Lung microvascular endothelial cell (primary cell): ENCODE measurements at regions not wholly inside any gene's neighbourhood (a gene's known extent, or its start where the extent isn't known, plus 50 kb on each side); places are given as distances from the start of the nearest gene placed in this dataset.
"Not testable (repeated sequence)": the region's sequence is repeated elsewhere in the genome, so short reads cannot be mapped to it uniquely, and the experiment has no call there.

Experiments
- DNase-seq, 2 donors: peaks; one replicate each; pipeline versions ENCODE4 v3.0.0 to v3.0.0-alpha.2; 2010; ENCODE audit warnings: low read depth in 2 of 2

DNA sequence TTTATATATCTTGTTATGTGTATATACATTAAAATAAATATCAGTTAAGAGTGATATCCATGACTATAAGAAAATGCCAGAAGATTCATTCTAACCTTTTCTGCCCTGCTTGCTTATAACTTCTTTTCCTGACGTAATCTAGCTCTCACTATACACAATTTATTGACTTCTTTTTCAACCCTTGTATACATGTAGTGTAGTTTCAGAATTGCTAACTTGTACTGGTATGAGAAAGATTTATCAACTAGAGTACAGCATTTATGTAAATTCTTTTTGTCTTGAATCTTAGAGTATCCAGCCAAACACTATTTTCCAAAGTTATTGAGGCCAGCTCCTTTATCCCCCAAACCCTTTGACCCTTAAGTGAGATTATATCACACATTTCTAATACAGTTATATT lies 798.0 kb upstream of the RAB6C start:
- no peak for DNase-seq

- DNase-seq, result no peak
Observed at GRCh38 chr2:129181963-129182362, 797.5 kb upstream of the RAB6C start.

- DNase-seq, result no peak
Observed at GRCh38 chr2:129187343-129187742, 792.1 kb upstream of the RAB6C start.

- DNase-seq, result no peak
Observed at GRCh38 chr2:129188451-129188850, 791.0 kb upstream of the RAB6C start.

DNA sequence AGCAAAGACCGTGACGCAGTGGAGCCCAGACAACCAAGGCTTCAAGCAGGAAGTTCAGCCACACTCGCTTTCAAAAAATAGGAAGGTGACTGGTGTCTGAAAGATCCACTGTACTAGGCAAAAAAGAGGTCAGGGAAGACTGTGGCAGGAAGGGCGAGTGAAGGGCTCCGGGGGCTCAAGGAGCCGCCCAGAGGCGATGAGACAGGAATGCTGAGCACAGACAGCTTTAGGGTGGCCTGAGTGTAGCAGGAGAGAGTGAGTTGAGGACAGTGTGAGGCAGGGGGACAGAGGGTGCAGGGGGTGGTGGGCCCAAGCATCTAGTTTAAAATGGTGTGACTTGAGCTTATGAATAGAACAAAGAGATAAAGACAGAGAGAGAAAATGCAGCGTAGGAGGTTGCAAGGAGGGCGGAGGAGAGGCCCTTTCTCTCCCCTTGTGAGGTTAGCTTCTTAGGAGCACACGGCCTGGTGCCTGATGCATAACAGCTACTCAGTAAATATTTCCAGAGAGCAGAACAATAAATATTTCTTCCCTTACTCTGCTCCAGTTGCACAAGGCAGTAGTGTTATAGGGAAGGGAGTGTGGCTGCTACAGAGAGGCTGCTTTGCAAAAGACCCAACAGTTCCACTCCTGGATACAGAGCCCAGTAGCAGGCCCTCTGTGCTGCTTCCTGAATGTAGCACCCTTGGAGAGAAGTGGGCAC lies 789.7 kb upstream of the RAB6C start:
- no peak for DNase-seq

DNA sequence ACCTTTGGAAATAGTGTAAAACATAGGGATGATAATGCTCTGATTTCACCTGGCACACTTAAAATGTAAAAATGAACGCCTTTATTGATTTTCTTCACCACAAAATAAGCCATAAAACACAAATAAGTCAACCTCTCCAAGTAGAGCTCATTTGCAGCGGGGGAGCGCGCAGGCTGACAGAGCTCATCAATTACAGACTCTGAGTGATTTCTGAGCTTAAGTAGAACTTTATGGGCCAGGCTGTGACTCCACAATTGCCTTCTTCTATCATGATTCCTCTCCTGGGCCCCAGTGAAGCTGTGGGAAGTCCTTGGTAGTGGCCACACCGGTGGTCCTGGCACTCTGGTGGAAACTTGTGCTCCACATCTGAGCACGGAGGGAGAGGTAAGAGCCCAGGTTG lies 789.0 kb upstream of the RAB6C start:
- no peak for DNase-seq

- no peak for DNase-seq
Observed at GRCh38 chr2:129191530-129191929, 787.9 kb upstream of the RAB6C start.

GRCh38 chr2:129192117-129192516 lies 787.3 kb upstream of the RAB6C start:
- DNase-seq, result no peak

DNA sequence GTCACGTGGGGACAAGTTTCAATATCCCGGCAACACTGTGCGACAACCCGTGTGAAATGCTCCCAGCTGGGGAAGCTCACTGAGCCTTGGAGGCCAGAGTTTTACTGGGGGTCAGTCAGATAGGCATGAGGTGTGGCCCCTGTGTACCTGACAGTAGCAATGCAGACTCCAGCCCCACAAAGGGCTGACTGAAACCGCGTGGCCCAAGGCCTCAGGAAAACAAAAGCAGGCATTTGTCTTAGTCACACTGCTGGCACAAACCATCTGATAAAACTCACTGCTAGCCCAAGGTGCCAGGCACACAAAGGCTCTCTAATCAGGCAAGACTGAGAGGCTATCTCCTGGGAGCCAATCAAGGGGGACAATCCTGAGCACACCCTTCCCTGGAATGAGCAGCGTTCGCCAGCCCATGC lies 786.6 kb upstream of the RAB6C start:
- DNase-seq, result no peak

DNA sequence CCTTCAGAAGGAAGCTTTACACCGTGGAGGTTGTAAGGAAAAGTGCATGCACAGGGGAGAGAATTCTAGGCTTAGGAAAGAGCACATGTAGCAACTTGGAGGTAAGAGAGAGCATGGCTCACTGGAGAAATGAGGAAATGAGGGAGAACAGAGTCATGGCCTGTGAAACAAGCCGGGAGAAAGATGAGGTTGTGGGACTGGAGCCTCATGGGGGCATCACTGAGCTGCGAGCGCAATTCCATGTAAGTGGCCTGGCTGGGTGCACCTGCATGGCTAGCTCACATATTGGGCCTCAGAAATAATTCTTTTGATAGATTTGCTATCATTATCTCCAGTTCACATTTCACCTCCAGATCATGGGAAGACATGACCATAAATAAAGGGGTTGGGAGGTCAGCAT lies 785.5 kb upstream of the RAB6C start:
- DNase-seq, result no peak

DNA sequence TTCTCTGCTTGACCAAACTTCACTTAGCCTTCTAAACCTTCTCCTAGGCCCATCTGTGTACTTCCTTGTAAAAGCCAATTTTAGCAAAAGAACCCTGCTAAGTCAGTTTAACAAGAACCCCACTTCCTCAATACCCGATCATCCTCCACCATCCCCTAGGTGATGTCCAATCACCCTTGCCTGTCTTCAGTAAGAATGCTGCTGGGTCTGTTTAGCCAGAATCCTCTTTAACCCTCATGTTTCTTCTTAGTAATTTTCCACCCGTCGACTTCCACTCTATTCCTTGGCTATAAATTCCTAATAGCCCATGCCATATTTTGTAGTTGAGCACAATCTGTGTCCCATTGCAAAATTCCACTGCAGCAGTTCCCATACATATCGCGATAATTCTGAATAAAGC lies 780.0 kb upstream of the RAB6C start:
- no peak for DNase-seq

DNA sequence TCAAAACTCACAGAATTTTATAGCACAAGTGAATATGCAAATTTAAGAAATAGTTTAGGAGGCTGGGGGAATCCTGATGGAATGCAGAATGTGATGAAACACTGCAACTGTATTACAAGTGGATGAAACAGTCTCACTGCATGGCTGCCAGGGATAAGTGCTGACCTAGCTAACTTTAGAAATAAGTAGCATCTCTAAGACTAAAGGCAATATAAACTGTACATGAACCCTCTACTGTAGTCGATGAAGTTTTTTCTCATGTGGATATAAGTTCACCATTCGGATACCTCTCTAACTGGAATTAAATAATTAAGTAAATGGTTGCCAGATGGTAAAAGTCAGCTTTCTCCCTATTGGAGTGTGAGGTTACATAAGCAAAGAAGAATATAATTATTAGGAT lies 777.8 kb upstream of the RAB6C start:
- no peak for DNase-seq

DNA sequence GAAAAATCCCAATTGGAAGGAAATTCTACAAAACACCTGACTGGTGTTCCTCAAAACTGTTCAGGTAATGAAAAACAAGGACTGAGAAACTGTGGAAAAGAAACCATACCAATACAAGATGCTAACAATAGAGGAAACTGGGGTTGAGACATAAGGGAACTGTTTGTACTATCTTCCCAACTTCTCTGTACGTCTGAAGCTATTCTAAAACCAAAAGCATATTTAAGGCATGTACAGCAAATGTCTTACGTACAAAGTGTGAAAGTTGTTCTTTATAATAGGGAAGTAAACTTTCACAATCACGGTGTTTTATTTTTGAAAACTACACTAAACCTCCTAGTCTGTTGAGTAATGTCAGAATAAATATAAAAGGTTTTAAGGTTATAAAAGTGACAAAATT lies 776.1 kb upstream of the RAB6C start:
- no peak for DNase-seq

GRCh38 chr2:129204581-129204980 lies 774.9 kb upstream of the RAB6C start:
- DNase-seq, result not testable (repeated sequence)

DNA sequence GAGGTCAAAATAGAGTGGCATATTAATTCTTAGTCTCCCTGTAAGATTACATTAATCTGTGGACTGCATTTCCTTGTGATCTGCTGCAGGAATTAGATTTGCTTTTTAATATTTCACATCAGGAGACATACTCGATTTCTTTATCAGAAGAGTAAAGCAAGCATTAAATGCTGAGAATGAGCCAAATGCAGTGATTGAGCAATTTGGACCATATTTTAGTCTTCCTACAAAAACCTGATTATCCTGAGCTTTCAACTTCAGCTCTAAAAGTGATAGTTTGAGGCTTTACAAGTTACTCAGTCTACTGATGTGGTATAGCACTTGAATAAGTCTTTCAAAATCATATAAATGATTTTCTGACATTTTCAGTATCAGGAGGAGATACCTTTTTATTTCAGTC lies 774.3 kb upstream of the RAB6C start:
- DNase-seq, result no peak

GRCh38 chr2:129205766-129206165 lies 773.7 kb upstream of the RAB6C start:
- no peak for DNase-seq

DNA sequence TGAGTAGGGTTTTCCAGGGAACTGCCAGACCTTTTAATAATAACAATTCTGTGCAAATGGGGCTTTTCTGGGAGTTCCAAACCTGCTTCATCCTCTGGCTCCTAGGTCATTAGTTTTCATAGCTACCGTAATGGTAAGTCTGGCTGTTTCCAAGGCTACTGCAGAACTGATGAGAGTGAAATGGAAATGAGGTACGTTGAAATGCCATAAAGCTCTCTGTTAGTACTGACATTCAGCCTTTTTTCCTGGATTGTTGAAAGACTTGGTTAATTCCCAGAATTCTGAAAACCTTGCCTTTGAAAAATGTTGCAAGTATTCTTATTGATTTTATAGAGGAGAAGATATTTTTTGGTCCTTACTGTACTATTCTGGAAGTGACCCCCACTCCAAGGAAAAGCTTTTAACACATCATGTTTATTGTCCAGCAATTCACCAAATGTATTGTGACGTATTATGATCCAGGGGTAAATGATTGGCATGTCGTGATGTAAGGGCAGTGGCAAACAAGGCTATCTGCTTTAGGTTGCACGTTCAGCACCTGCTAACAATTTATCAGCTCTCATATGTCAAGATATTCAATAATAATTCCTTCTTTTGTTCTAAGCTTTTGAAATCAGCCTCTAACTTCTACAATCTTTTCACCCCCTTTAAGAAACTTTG lies 767.0 kb upstream of the RAB6C start:
- DNase-seq, result no peak

- no peak for DNase-seq
Observed at GRCh38 chr2:129224022-129224421, 755.4 kb upstream of the RAB6C start.

GRCh38 chr2:129224486-129224885 lies 755.0 kb upstream of the RAB6C start:
- no peak for DNase-seq

GRCh38 chr2:129229196-129229595 lies 750.3 kb upstream of the RAB6C start:
- DNase-seq, result no peak

DNA sequence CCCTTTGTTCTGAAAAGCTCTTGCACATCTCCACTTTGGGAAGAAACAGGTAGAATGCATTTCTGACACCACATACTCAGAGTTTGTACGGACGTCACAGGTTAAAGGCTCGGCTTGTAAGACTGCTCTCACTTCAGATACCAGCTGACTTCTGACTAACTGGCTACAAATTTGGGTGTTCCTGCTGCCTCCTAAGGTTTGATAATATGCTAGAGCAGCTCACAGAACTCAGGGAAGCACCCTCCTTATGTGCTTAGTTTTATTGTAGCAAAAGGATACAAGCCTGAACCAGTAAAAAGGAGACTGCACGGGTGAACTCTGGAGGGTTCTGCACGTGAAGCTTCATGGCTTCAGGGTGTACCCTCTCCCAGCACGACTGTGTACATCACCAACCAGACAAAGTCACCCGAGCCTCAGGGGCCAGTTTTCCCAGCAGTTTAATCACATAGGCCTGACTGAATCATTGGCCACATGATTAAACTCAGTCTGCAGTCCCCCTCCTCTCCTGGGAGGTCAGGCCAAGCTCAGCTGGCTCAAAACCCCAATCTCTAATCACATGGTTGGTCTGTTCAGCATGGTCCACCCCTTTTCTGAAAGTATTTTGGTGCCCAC lies 749.5 kb upstream of the RAB6C start:
- no peak for DNase-seq

DNA sequence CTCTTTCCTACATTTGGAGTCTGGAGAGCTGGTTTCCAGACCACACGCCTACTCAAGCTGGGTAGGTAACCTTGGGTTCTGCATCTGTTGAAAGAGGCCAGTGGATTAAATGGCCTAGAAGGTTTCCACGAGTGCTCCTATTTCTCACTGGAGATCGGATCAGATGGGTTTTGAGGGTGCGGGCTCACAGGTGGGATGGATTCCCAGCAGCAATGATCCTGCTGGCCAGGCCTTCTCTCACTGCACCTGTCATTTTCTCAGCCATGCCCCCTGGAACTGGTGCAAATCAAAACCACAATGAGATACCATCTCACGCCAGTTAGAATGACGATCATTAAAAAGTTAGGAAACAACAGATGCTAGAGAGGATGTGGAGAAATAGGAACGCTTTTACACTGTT lies 747.5 kb upstream of the RAB6C start:
- no peak for DNase-seq

DNA sequence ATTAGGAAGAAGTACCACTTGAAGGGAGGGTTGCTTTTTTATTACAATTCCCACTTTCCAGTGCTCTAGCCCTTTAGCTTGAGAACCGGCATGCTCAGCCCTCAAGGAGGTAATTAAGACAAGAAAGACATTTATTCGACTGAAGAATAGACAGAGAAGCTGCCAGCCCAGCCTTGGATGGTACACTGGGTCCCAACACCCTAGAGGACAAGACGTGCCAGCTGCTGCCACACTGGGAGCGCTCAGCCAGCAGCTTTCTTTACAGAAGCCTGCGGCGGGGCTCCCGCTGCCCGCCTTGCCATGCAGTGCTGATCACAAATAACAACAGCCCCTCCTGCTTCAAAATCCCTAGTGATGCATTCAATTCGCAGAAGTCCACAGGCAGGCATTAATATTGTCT lies 746.3 kb upstream of the RAB6C start:
- no peak for DNase-seq
